ENCODE measurements at regions not wholly inside any gene's neighbourhood (a gene's known extent, or its start where the extent isn't known, plus 50 kb on each side); places are given as distances from the start of the nearest gene placed in this dataset.

DNA sequence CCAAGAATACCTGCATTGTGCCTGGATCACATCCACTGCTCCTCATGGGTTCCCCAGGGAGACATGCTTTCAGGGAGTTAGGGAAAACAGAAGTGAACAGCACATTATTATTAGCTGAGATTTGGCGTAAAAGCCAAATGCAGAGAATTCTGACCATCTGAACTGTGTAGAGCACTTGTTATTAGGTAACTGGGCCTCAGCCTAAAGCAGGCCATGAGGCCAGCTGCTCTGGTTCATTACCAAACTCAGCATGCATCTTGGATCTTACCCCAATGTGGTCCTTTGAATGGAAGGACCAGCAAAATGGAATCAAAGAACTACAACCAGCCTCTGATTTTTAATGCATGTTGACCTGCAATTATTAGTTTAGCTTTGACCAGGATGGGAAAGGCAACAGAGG, 322.3 kb downstream of the KCNS3 start:
- DNase-seq: no peak
- H3K27ac ChIP-seq: no peak overlapping the region
- H3K27me3 ChIP-seq: no peaks in the 10 kb centered on the region
- H3K9me3 ChIP-seq: no peaks in the 10 kb centered on the region
- H3K4me3 ChIP-seq: no peak overlapping the region
- intact Hi-C loops (cut with DNase I): no loop called here
- TF ChIP-seq POLR2A (IDR thresholded peaks at IDR 0.05) (no peak), EP300 (IDR thresholded peaks at IDR 0.05) (no peak)
- TF ChIP-seq, protein P1, sequence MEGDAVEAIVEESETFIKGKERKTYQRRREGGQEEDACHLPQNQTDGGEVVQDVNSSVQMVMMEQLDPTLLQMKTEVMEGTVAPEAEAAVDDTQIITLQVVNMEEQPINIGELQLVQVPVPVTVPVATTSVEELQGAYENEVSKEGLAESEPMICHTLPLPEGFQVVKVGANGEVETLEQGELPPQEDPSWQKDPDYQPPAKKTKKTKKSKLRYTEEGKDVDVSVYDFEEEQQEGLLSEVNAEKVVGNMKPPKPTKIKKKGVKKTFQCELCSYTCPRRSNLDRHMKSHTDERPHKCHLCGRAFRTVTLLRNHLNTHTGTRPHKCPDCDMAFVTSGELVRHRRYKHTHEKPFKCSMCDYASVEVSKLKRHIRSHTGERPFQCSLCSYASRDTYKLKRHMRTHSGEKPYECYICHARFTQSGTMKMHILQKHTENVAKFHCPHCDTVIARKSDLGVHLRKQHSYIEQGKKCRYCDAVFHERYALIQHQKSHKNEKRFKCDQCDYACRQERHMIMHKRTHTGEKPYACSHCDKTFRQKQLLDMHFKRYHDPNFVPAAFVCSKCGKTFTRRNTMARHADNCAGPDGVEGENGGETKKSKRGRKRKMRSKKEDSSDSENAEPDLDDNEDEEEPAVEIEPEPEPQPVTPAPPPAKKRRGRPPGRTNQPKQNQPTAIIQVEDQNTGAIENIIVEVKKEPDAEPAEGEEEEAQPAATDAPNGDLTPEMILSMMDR (IDR thresholded peaks at IDR 0.05): no peak
- no peaks in the 10 kb centered on the region for H3K4me1 ChIP-seq (ENCODE audit: insufficient read depth)
- WGBS, 3 donors: 76 to 89% (median 83%) methylated on average over 1 of the region's 1 CpG
- no peaks in the 10 kb centered on the region for H3K36me3 ChIP-seq

DNA sequence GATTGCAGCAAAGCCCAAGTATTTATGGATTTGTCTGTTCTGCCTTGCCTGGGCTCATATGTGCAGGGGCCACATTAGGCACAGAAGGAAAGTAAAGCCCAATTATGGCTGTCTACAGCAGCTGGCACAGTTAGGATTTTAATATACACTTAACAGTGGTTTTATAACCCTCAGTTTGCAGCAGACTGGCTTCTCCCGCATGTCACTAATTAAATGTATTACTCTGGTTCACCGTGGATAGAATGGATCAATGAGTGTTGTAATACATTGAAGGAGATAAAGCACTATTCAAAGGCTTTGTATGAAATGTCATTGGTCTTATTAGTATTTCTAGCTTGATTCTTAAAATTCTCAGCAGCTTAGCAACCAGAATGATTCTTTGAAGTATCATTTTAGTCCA, 320.2 kb downstream of the KCNS3 start:
- Histone ChIP-seq H3K36me3 (no peaks in the 10 kb centered on the region), H3K4me1 (ENCODE audit: insufficient read depth) (no peaks in the 10 kb centered on the region), H3K27ac (no peak overlapping the region), H3K9me3 (no peaks in the 10 kb centered on the region), H3K4me3 (no peak overlapping the region), H3K27me3 (no peaks in the 10 kb centered on the region)
- DNase-seq: no peak
- TF ChIP-seq, protein P1 (IDR thresholded peaks at IDR 0.05): no peak
- TF ChIP-seq EP300 (IDR thresholded peaks at IDR 0.05) (no peak), POLR2A (IDR thresholded peaks at IDR 0.05) (no peak)
- intact Hi-C loops (cut with DNase I): no loop called here
- WGBS, 3 donors: 85 to 89% (median 89%) methylated on average over 2 of the region's 2 CpGs

DNA sequence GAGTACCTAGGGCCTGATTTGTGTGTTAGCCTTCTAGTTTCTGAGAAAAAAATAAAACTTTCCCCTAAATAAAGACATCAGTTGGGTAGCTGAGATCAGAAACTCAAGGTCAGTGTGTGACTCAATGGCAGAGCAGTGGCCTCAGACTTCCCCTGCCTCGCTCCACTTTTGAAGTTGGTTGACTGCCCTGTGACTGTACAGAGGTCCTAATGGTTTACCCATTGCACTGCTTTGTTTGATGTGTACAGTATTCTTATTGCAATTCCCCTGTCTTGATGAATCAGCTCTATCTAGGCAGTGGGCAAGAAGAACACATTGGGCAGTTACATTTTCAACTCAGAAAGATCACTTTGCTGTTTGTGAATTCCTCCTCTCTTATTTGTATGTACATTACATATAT, 315.7 kb downstream of the KCNS3 start:
- H3K27me3 ChIP-seq: no peaks in the 10 kb centered on the region
- no peak overlapping the region for H3K27ac ChIP-seq
- H3K36me3 ChIP-seq: no peaks in the 10 kb centered on the region
- H3K4me1 ChIP-seq (ENCODE audit: insufficient read depth): no peaks in the 10 kb centered on the region
- intact Hi-C loops (cut with DNase I): no loop called here
- DNase-seq: no peak
- WGBS, 3 donors: 84 to 97% (median 93%) methylated on average over 1 of the region's 1 CpG
- no peaks in the 10 kb centered on the region for H3K9me3 ChIP-seq
- H3K4me3 ChIP-seq: no peak overlapping the region
- TF ChIP-seq, protein P1 (IDR thresholded peaks at IDR 0.05): no peak

DNA sequence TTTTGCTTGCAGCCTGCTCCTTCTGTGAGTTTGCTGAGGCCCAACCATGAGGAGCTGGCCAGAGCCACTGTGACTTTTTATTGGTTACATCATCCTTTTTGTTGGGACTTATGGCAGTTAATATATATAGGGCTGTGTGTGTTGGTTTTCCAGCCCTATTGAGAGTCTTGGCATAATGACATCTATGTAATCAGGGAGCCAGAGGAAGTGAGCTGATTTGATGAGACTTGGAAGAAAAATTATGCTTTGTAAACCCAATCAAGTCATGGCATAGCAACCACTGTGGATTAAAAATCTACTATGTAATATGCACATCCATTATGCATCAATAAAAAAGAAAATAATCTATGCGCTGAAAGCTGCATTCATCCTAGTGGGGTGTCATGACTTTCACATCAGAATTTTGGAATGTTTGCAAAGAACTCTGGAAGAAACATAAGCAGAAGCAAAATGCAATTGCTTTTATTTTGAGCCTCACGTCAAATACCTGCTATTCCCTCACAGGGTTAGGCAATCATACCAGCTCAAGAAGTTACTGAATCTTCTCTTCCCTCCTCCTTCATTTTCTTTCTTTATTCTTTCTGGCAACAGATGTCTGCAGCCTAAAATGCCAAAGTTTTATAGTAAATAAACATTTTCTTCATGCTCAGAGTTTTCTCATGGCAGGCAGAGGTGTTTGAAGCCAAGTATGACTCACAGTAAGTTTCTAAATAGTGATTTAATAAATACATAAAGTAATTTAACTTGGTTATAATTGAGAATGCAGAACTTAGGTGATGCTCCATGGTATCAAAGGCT, 308.5 kb downstream of the KCNS3 start:
- intact Hi-C loops (cut with DNase I): no loop called here
- WGBS, 3 donors: 17 to 23% (median 20%) methylated on average over 2 of the region's 2 CpGs
- Histone ChIP-seq H3K36me3 (no peaks in the 10 kb centered on the region), H3K4me1 (ENCODE audit: insufficient read depth) (no peaks in the 10 kb centered on the region), H3K27ac (no peak overlapping the region), H3K9me3 (no peaks in the 10 kb centered on the region), H3K27me3 (no peaks in the 10 kb centered on the region), H3K4me3 (no peak overlapping the region)
- no peak for DNase-seq
- no peak for TF ChIP-seq POLR2A (IDR thresholded peaks at IDR 0.05)
- TF ChIP-seq EP300 (IDR thresholded peaks at IDR 0.05): no peak
- TF ChIP-seq, protein P1 (IDR thresholded peaks at IDR 0.05): no peak

Data from ovary (tissue), 7 donors.